ENCODE measurements at regions not wholly inside any gene's neighbourhood (a gene's known extent, or its start where the extent isn't known, plus 50 kb on each side); places are given as distances from the start of the nearest gene placed in this dataset.
A peak's percentile ranks its signal among the peaks of the same experiment; 100 is the strongest.

GRCh38 chr3:102114264-102114979 lies 265.1 kb downstream of the NFKBIZ start:
- DNase-seq (ENCODE audit: low read depth in 2 of 2) = peak; percentile 3 to 5

GRCh38 chr3:102122527-102122926 lies 273.2 kb downstream of the NFKBIZ start:
- DNase-seq (ENCODE audit: low read depth in 2 of 2) = no peak

GRCh38 chr3:102123590-102124190 lies 274.4 kb downstream of the NFKBIZ start:
- DNase-seq (ENCODE audit: low read depth in 2 of 2) = no peak

GRCh38 chr3:102124282-102124681 lies 275.0 kb downstream of the NFKBIZ start:
- DNase-seq (ENCODE audit: low read depth in 2 of 2) = no peak

GRCh38 chr3:102124704-102125103 lies 275.4 kb downstream of the NFKBIZ start:
- no peak for DNase-seq (ENCODE audit: low read depth in 2 of 2)

- no peak for DNase-seq (ENCODE audit: low read depth in 2 of 2)
These were observed 276.1 kb downstream of the NFKBIZ start for GRCh38 chr3:102125197-102125993.

GRCh38 chr3:102125994-102126368 lies 276.7 kb downstream of the NFKBIZ start:
- DNase-seq (ENCODE audit: low read depth in 2 of 2) = no peak

- no peak for DNase-seq (ENCODE audit: low read depth in 2 of 2)
These were observed 280.7 kb downstream of the NFKBIZ start for GRCh38 chr3:102129760-102130608.

GRCh38 chr3:102132370-102132769 lies 283.1 kb downstream of the NFKBIZ start:
- DNase-seq (ENCODE audit: low read depth in 2 of 2) = no peak

GRCh38 chr3:102133376-102133775 lies 284.1 kb downstream of the NFKBIZ start:
- DNase-seq (ENCODE audit: low read depth in 2 of 2) = no peak

GRCh38 chr3:102135316-102135715 lies 286.0 kb downstream of the NFKBIZ start:
- no peak for DNase-seq (ENCODE audit: low read depth in 2 of 2)

GRCh38 chr3:102136183-102136582 lies 286.9 kb downstream of the NFKBIZ start:
- no peak for DNase-seq (ENCODE audit: low read depth in 2 of 2)

- DNase-seq (ENCODE audit: low read depth in 2 of 2) = no peak
These were observed 290.8 kb downstream of the NFKBIZ start for GRCh38 chr3:102140116-102140515.

- DNase-seq (ENCODE audit: low read depth in 2 of 2) = no peak
These were observed 292.0 kb downstream of the NFKBIZ start for GRCh38 chr3:102141096-102141927.

- no peak for DNase-seq (ENCODE audit: low read depth in 2 of 2)
These were observed 292.6 kb downstream of the NFKBIZ start for GRCh38 chr3:102141928-102142239.

- DNase-seq (ENCODE audit: low read depth in 2 of 2) = no peak
These were observed 292.3 kb upstream of the ZPLD1 start for GRCh38 chr3:102142379-102143060.

- no peak for DNase-seq (ENCODE audit: low read depth in 2 of 2)
These were observed 291.3 kb upstream of the ZPLD1 start for GRCh38 chr3:102143536-102143935.

- no peak for DNase-seq (ENCODE audit: low read depth in 2 of 2)
These were observed 290.8 kb upstream of the ZPLD1 start for GRCh38 chr3:102144063-102144462.

- no peak for DNase-seq (ENCODE audit: low read depth in 2 of 2)
These were observed 286.0 kb upstream of the ZPLD1 start for GRCh38 chr3:102148598-102149337.

- DNase-seq (ENCODE audit: low read depth in 2 of 2) = no peak
These were observed 282.9 kb upstream of the ZPLD1 start for GRCh38 chr3:102151935-102152334.

Measured in stimulated activated CD8-positive, alpha-beta memory T cell treated with anti-CD3 and anti-CD28 coated beads, Interleukin-7, amount 100 ng/mL, for 1 hour (primary cell).